ENCODE measurements at regions not wholly inside any gene's neighbourhood (a gene's known extent, or its start where the extent isn't known, plus 50 kb on each side); places are given as distances from the start of the nearest gene placed in this dataset.

DNA sequence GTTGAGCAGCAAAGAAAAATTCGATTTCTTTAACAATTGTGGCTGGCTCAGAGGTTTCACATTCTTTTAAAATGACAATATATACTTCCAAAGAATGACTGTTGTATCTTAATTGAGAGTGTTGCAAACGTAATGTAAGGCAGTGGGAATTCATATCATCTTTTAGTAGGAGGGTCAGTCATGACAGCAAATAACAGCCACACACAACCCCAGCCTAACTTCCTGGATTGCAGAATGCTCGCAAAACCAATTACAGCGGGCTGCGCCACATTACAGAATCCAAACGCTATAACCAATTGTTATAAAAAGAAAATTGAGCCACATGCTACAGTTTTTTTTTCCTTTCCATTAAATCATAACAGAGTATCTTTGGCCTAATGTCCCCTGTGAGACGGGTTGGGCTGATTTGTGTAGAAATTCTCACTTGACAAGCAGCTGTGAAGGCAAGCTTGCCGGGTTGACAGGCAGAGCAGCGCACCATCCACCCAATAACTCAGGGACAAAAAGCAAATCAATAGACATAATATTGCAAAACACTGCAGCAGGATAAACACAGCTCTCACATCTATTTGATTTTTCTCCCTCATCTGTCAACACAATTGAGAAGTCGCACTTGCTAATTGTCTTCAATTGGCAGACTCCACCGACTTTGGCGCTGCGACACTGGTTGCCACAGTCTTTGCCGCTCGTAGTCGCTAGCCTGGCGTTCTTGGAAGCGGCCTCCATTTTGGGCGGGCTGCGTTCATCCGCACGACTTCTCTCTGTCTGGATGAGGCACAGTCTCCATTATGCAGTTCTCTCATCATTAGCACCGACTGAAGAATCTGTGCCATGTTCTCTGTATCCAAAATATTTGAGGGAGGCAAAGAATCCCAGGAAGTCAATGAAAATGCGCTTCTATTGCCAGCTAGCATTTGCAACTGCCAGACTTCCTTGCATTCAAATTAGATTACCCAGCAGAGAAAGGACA lies 95.0 kb upstream of the CCDC68 start:
- in situ Hi-C loops (cut with MboI; ENCODE audit: low pct_unique_long_range_greater_than_20kb in 2 of 9, low sequenced_read_pairs in 9 of 9, unreplicated experiment in 9 of 9): no loop called here
- 3 to 95% (median 81%) methylated on average over 3 to 18 of the region's 24 CpGs for whole genome bisulfite sequencing, 10 experiments
- no peak overlapping the region for H3K27ac ChIP-seq
- peaks cover 0 to 10% of the 10 kb centered on the region in 2 donors for H3K4me1 ChIP-seq (replicated peaks in 1 of 2)
- no peak overlapping the region for H3K4me3 ChIP-seq
- peak in 6 of 8 experiments; percentile 25 to 93 (median 76) for ATAC-seq (replicated peaks in 6 of 8)

DNA sequence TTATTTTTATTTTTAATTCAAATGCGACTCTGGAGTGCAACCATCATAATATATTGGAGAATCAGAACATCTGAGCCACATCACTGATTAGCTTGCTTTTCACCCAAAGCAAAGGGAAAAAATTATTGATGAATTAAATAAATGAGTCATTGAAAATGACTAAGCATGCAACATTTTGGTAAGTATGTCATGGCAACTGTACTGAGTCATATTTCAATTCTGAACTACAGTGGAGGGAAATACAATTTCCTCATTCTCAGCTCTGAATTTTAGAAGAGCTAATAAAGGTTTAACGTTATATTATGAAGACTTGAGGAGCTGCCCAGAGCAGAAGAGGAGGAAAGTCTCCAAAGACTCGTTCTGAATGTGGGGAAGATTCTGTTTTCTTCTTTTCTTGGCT lies 89.6 kb upstream of the CCDC68 start:
- no peak overlapping the region for H3K27ac ChIP-seq
- ATAC-seq (replicated peaks in 6 of 8): peak in 5 of 8 experiments; percentile 36 to 93 (median 74)
- in situ Hi-C loops (cut with MboI; ENCODE audit: low pct_unique_long_range_greater_than_20kb in 2 of 9, low sequenced_read_pairs in 9 of 9, unreplicated experiment in 9 of 9): no loop called here

DNA sequence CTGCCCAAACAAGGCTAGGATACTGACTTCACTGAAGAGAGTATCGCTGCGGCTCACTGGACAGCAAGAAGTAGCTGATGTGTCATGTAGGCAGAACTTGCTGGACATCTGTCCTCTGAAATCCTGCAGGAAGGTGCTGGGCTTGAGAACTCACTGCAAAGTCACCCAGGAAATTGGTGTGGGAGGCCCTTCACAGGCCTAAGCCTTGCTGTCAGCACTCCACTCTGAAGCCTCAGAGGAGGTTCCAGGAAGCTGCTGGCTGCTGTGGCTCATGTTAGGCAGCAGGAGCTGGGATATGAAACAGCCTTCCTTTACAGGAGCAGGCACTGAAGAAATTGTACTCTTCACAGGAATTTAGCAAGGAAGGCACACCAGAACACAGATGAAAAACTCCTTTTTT lies 88.3 kb upstream of the CCDC68 start:
- H3K27ac ChIP-seq: no peak overlapping the region
- ATAC-seq (replicated peaks in 6 of 8): peak in 5 of 8 experiments; percentile 43 to 59 (median 46)
- no peaks in the 10 kb centered on the region for H3K4me1 ChIP-seq (replicated peaks in 1 of 2)
- H3K4me3 ChIP-seq: no peak overlapping the region
- WGBS, 10 experiments: 80 to 100% (median 92%) methylated on average over 1 to 2 of the region's 2 CpGs; no CpG with 5 or more reads in 4 of the 10 experiments
- in situ Hi-C loops (cut with MboI; ENCODE audit: low pct_unique_long_range_greater_than_20kb in 2 of 9, low sequenced_read_pairs in 9 of 9, unreplicated experiment in 9 of 9): no loop called here

More for the DNA sequence above, 89.6 kb upstream of the CCDC68 start:
- no peak overlapping the region for H3K4me3 ChIP-seq
- WGBS, 10 experiments: 0 to 100% (median 85%) methylated on average over 1 to 3 of the region's 3 CpGs
- peaks cover 0 to 4% of the 10 kb centered on the region in 2 donors for H3K4me1 ChIP-seq (replicated peaks in 1 of 2)

DNA sequence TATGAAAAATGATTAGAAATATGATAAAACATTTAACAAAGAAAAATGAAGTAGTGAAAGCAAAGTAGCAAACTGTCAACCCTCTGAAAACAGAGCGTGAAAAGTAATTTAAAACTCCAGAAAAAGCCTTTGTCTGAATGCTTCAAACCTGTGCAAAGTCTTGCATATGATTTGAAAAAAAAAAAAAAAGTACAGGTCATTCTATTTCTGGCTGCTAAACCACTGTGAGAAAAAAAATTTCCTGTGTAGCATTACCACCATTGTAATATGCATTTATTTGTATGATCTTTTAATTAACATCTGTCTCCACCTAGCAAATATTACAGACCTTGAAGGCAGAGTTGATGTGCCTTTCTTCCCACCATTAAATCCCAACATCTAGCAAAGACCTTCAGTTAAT lies 82.1 kb upstream of the CCDC68 start:
- 8 to 100% (median 74%) methylated on average over 1 of the region's 1 CpG; no CpG with 5 or more reads in 2 of the 10 experiments for WGBS, 10 experiments
- Histone ChIP-seq H3K27ac (no peak overlapping the region), H3K4me1 (replicated peaks in 1 of 2) (no peaks in the 10 kb centered on the region), H3K4me3 (no peak overlapping the region)
- in situ Hi-C loops (cut with MboI; ENCODE audit: low pct_unique_long_range_greater_than_20kb in 2 of 9, low sequenced_read_pairs in 9 of 9, unreplicated experiment in 9 of 9): no loop called here
- ATAC-seq (replicated peaks in 6 of 8): no peak

DNA sequence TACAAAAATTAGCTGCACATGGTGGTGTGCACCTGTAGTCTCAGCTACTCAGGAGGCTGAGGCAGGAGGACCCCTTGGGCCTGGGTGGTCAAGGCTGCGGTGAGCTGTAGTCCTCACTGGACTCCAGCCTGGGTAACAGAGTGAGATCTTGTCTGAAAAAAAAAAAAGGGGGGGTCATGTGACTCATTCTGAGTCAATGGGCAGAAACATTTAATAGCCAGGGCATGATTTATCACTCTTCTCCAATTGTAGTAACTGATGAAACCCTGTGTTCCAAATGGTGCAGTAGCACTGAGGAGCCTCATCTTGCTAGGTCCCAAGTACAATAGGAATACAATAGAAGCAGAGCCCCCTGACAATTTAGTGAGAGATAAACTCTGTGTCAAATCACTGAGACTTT lies 78.9 kb upstream of the CCDC68 start:
- 86 to 100% (median 100%) methylated on average over 1 of the region's 1 CpG; no CpG with 5 or more reads in 7 of the 10 experiments for WGBS, 10 experiments
- ATAC-seq (replicated peaks in 6 of 8): peak in 4 of 8 experiments; percentile 22 to 41 (median 34)
- Histone ChIP-seq H3K4me3 (no peak overlapping the region), H3K4me1 (replicated peaks in 1 of 2) (peaks cover 0 to 7% of the 10 kb centered on the region in 2 donors), H3K27ac (no peak overlapping the region)
- in situ Hi-C loops (cut with MboI; ENCODE audit: low pct_unique_long_range_greater_than_20kb in 2 of 9, low sequenced_read_pairs in 9 of 9, unreplicated experiment in 9 of 9): no loop called here

DNA sequence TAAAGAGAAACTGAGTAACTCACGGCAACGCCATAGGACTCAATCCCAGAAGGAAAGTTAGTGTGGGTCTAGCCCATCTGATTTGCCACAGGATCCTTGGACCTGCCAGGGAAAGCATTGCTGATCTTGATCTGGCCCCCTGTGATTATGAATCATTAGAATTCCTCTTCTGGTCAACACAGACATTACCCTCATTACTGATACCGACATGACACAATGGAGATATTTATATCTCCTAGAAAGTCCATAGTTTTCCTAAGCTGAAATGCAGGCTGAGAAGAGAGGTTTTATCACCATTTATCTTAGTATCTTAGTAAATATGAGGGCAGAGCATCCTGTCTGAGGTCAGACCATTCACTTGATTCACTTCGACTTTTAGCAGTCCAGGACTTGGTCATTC lies 75.5 kb upstream of the CCDC68 start:
- WGBS, 10 experiments: 20 to 90% (median 80%) methylated on average over 1 to 4 of the region's 4 CpGs; no CpG with 5 or more reads in 2 of the 10 experiments
- in situ Hi-C loops (cut with MboI; ENCODE audit: low pct_unique_long_range_greater_than_20kb in 2 of 9, low sequenced_read_pairs in 9 of 9, unreplicated experiment in 9 of 9): no loop called here
- H3K4me1 ChIP-seq (replicated peaks in 1 of 2): peaks cover 0 to 14% of the 10 kb centered on the region in 2 donors
- no peak for ATAC-seq (replicated peaks in 6 of 8)
- no peak overlapping the region for H3K4me3 ChIP-seq
- no peak overlapping the region for H3K27ac ChIP-seq

DNA sequence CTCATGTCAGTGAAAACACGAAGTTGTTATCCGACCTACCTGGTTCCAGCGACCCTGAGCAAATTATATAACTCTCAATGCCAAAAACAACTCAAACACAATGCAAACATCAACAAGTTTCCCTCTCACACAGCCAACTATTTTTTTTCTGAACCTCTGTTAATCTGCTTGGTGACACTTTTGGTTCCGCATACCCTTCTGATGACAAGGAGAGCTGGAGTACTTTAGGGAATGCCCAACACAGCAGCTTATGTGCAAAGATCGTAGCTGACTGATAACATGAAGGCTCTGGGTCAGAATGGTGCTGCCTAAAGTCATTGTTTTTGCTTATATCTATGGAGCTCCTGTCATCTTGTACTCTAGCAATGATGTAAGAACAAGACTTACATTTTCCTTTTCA lies 72.7 kb upstream of the CCDC68 start:
- H3K27ac ChIP-seq: no peak overlapping the region
- in situ Hi-C loops (cut with MboI; ENCODE audit: low pct_unique_long_range_greater_than_20kb in 2 of 9, low sequenced_read_pairs in 9 of 9, unreplicated experiment in 9 of 9): no loop called here
- no peak for ATAC-seq (replicated peaks in 6 of 8)
- no peak overlapping the region for H3K4me3 ChIP-seq
- WGBS, 10 experiments: 60 to 100% (median 78%) methylated on average over 1 to 5 of the region's 5 CpGs; no CpG with 5 or more reads in 1 of the 10 experiments
- H3K4me1 ChIP-seq (replicated peaks in 1 of 2): peaks cover 0 to 14% of the 10 kb centered on the region in 2 donors

DNA sequence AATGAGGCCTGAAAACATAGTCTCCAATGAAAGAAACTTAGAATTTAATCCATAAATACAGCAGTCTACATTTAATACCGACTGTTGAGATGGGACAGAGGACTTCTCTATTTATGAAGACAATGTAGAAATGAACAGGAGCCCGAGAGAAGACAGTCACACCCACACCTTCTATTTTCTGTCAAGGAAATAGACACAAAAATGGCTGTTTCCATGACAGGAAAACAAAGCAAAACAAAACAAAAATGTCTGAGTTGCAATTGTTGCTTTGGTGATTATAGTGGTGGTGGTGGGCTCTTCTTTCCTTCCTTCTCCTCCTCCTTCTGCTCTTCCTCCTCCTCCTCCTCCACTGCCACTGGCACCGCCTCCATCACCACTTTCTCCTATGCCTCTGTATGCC lies 72.3 kb upstream of the CCDC68 start:
- no peak overlapping the region for H3K4me3 ChIP-seq
- WGBS, 10 experiments: 45 to 100% (median 78%) methylated on average over 1 to 3 of the region's 3 CpGs; no CpG with 5 or more reads in 2 of the 10 experiments
- in situ Hi-C loops (cut with MboI; ENCODE audit: low pct_unique_long_range_greater_than_20kb in 2 of 9, low sequenced_read_pairs in 9 of 9, unreplicated experiment in 9 of 9): no loop called here

DNA sequence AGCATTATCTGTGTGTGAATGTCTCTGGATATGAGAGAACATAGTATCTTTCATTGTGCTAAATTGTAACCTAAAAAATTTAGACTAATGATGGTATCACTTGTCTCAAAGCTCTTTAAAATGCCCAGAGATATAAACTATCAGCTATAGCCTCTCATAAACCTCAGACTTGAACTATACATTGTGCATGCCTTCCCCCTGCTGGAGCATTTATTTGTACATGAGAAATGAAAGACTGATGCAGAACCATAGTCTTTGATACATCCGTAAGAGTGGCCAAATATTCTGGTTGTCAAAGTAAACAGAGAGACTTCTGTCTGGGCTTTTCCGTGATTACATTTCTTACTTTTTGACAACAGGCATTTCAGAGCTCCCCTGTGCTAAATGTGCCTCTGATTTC lies 71.9 kb upstream of the CCDC68 start:
- WGBS, 10 experiments: 58 to 100% (median 100%) methylated on average over 1 to 2 of the region's 2 CpGs; no CpG with 5 or more reads in 2 of the 10 experiments
- in situ Hi-C loops (cut with MboI; ENCODE audit: low pct_unique_long_range_greater_than_20kb in 2 of 9, low sequenced_read_pairs in 9 of 9, unreplicated experiment in 9 of 9): no loop called here
- no peak for ATAC-seq (replicated peaks in 6 of 8)
- no peak overlapping the region for H3K4me3 ChIP-seq
- H3K4me1 ChIP-seq (replicated peaks in 1 of 2): peaks cover 0 to 14% of the 10 kb centered on the region in 2 donors
- H3K27ac ChIP-seq: no peak overlapping the region

More for the DNA sequence above, 72.3 kb upstream of the CCDC68 start:
- ATAC-seq (replicated peaks in 6 of 8): no peak
- peaks cover 0 to 14% of the 10 kb centered on the region in 2 donors for H3K4me1 ChIP-seq (replicated peaks in 1 of 2)
- H3K27ac ChIP-seq: no peak overlapping the region

DNA sequence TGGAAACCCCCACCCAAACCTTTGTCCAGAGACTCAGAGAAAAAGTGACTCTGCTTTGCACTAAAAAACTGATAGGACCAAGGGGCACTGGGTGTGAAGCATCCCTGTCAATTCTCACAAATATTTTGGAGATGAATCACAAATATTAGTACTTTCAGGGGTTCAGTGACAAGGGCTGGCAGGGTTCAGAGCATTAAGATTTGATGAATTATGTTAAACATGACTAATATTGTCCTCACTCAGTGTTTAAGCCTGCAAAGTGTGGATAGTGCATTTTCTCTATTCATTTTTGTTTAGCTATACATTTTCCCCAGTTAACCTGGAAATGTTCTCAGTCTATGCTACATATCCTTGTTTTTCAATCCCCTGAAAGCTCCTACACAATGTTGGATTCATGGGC lies 65.3 kb upstream of the CCDC68 start:
- no peak for ATAC-seq (replicated peaks in 6 of 8)
- no peak overlapping the region for H3K27ac ChIP-seq
- H3K4me3 ChIP-seq: no peak overlapping the region
- in situ Hi-C loops (cut with MboI; ENCODE audit: low pct_unique_long_range_greater_than_20kb in 2 of 9, low sequenced_read_pairs in 9 of 9, unreplicated experiment in 9 of 9): loop anchor here in 1 of 9 experiments (25.0 kb wide), 1 partner anchor 562 kb away; no protein-coding TSS in a partner anchor
- H3K4me1 ChIP-seq (replicated peaks in 1 of 2): no peaks in the 10 kb centered on the region

DNA sequence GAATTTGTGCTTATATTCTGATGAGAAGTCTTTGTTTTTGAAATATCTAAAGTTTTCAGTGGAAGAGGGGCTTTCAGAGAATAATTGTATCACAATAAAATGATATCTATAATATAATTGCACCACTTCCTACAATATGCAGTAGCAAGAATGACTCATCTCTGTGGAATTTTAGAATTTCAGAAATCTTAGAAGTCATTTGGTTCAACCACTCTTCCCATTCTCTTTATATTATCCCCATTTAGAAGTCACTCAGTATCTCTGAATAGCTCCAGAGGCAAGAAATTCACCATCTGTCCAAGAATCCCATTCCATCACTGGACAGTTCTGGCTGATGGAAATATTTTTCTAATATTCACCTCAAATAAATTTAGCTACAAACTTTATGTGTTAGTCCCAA lies 59.3 kb upstream of the CCDC68 start:
- no peak overlapping the region for H3K27ac ChIP-seq
- H3K4me3 ChIP-seq: no peak overlapping the region
- in situ Hi-C loops (cut with MboI; ENCODE audit: low pct_unique_long_range_greater_than_20kb in 2 of 9, low sequenced_read_pairs in 9 of 9, unreplicated experiment in 9 of 9): loop anchor here in 1 of 9 experiments (25.0 kb wide), 1 partner anchor 556 kb away; no protein-coding TSS in a partner anchor
- no peaks in the 10 kb centered on the region for H3K4me1 ChIP-seq (replicated peaks in 1 of 2)
- ATAC-seq (replicated peaks in 6 of 8): peak in 2 of 8 experiments; percentile 62 to 69

DNA sequence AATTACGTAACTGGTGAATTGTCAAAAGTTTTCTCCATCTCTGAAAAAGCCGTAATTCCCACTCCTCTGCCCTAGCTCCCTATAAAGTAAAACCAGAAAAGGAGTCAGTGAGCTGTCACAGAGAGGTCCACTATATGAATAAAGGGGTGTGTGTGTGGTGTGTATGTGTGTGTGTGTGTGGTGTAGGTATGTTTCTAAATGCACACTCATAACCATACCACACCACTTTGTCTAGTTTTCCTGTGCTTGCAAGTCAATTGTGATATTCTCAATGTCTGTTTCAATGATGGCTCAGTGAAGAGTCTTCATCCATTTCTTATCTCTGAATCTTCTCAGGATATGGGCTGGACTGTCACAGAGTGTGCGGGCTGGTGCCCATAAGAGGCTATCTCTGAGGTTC lies 54.8 kb upstream of the CCDC68 start:
- no peak for ATAC-seq (replicated peaks in 6 of 8)
- H3K27ac ChIP-seq: no peak overlapping the region
- in situ Hi-C loops (cut with MboI; ENCODE audit: low pct_unique_long_range_greater_than_20kb in 2 of 9, low sequenced_read_pairs in 9 of 9, unreplicated experiment in 9 of 9): loop anchor here in 1 of 9 experiments (25.0 kb wide), 1 partner anchor 552 kb away; no protein-coding TSS in a partner anchor
- no peaks in the 10 kb centered on the region for H3K4me1 ChIP-seq (replicated peaks in 1 of 2)
- WGBS, 10 experiments: 80 to 100% (median 98%) methylated on average over 1 to 3 of the region's 3 CpGs; no CpG with 5 or more reads in 4 of the 10 experiments
- H3K4me3 ChIP-seq: no peak overlapping the region

DNA sequence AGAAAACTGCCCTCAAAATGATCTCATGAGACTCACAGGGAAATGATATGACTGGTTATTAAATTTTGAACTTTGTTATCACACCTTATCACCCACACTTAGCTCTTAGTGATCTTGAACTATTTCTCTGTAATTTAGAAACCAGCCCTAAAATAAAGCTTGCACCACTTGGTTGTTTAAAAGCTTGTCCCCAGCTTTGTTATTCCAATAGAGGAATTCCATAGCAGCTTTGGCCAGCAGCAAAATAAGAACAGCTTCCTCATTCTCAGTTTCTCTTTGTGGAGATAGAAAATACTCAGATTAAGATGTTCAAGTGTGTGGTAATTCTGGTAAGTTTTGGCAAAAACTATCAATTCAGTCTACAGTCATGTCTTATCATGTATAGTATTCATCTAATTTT lies 54.4 kb upstream of the CCDC68 start:
- in situ Hi-C loops (cut with MboI; ENCODE audit: low pct_unique_long_range_greater_than_20kb in 2 of 9, low sequenced_read_pairs in 9 of 9, unreplicated experiment in 9 of 9): loop anchor here in 1 of 9 experiments (25.0 kb wide), 1 partner anchor 551 kb away; no protein-coding TSS in a partner anchor
- Histone ChIP-seq H3K4me3 (no peak overlapping the region), H3K27ac (no peak overlapping the region), H3K4me1 (replicated peaks in 1 of 2) (no peaks in the 10 kb centered on the region)
- ATAC-seq (replicated peaks in 6 of 8): no peak
